ENCODE measurements at regions not wholly inside any gene's neighbourhood (a gene's known extent, or its start where the extent isn't known, plus 50 kb on each side); places are given as distances from the start of the nearest gene placed in this dataset.
"Not testable (repeated sequence)": the region's sequence is repeated elsewhere in the genome, so short reads cannot be mapped to it uniquely, and the experiment has no call there.

GRCh38 chr12:113726254-113726819 is 239.8 kb downstream of the RBM19 start:
- DNase-seq (ENCODE audit: low read depth in 3 of 3), result no peak

GRCh38 chr12:113725557-113725876 is 240.6 kb downstream of the RBM19 start:
- no peak for DNase-seq (ENCODE audit: low read depth in 3 of 3)

- no peak for DNase-seq (ENCODE audit: low read depth in 3 of 3)
These were observed 241.2 kb downstream of the RBM19 start for GRCh38 chr12:113724794-113725556.

- no peak for DNase-seq (ENCODE audit: low read depth in 3 of 3)
These were observed 242.5 kb downstream of the RBM19 start for GRCh38 chr12:113723631-113724030.

GRCh38 chr12:113722747-113723146 is 243.4 kb downstream of the RBM19 start:
- DNase-seq (ENCODE audit: low read depth in 3 of 3), result no peak

- DNase-seq (ENCODE audit: low read depth in 3 of 3), result no peak
These were observed 245.5 kb downstream of the RBM19 start for GRCh38 chr12:113720629-113721028.

GRCh38 chr12:113719911-113720591 is 246.1 kb downstream of the RBM19 start:
- no peak for DNase-seq (ENCODE audit: low read depth in 3 of 3)

- no peak for DNase-seq (ENCODE audit: low read depth in 3 of 3)
These were observed 241.5 kb upstream of the LHX5 start for GRCh38 chr12:113713156-113713555.

GRCh38 chr12:113712481-113712880 is 240.8 kb upstream of the LHX5 start:
- DNase-seq (ENCODE audit: low read depth in 3 of 3), result no peak

- no peak for DNase-seq (ENCODE audit: low read depth in 3 of 3)
These were observed 238.5 kb upstream of the LHX5 start for GRCh38 chr12:113710216-113710615.

- DNase-seq (ENCODE audit: low read depth in 3 of 3), result no peak
These were observed 237.8 kb upstream of the LHX5 start for GRCh38 chr12:113709456-113709855.

GRCh38 chr12:113702836-113703235 is 231.2 kb upstream of the LHX5 start:
- no peak for DNase-seq (ENCODE audit: low read depth in 3 of 3)

GRCh38 chr12:113702276-113702675 is 230.6 kb upstream of the LHX5 start:
- DNase-seq (ENCODE audit: low read depth in 3 of 3), result no peak

GRCh38 chr12:113700943-113701342 is 229.3 kb upstream of the LHX5 start:
- no peak for DNase-seq (ENCODE audit: low read depth in 3 of 3)

- not testable (repeated sequence) for DNase-seq (ENCODE audit: low read depth in 3 of 3)
These were observed 228.3 kb upstream of the LHX5 start for GRCh38 chr12:113699984-113700383.

GRCh38 chr12:113698510-113698858 is 226.8 kb upstream of the LHX5 start:
- DNase-seq (ENCODE audit: low read depth in 3 of 3), result no peak

- no peak for DNase-seq (ENCODE audit: low read depth in 3 of 3)
These were observed 226.2 kb upstream of the LHX5 start for GRCh38 chr12:113697651-113698509.

- no peak for DNase-seq (ENCODE audit: low read depth in 3 of 3)
These were observed 225.4 kb upstream of the LHX5 start for GRCh38 chr12:113697104-113697503.

GRCh38 chr12:113693693-113694092 is 222.0 kb upstream of the LHX5 start:
- no peak for DNase-seq (ENCODE audit: low read depth in 3 of 3)

- no peak for DNase-seq (ENCODE audit: low read depth in 3 of 3)
These were observed 217.5 kb upstream of the LHX5 start for GRCh38 chr12:113689047-113689610.

GRCh38 chr12:113688313-113688712 is 216.6 kb upstream of the LHX5 start:
- DNase-seq (ENCODE audit: low read depth in 3 of 3), result no peak
